Spleen (tissue), 7 donors: ENCODE measurements at regions not wholly inside any gene's neighbourhood (a gene's known extent, or its start where the extent isn't known, plus 50 kb on each side); places are given as distances from the start of the nearest gene placed in this dataset.

ENCODE experiments used
- POLR2A ChIP-seq, 3 donors: fragments of 450-650 bp; IDR thresholded peaks; one replicate each; pipeline ENCODE4 v1.5.1; 2017; ENCODE audit warnings: antibody characterized with exemption in 3 of 3, mild to moderate bottlenecking in 1 of 3
- TF ChIP-seq, protein P1 (sequence below), 11 experiments: fragments of 200-600 bp in 7 of 11; fragments of 450-650 bp in 4 of 11; sonication (generic) in 4 of 11; IDR thresholded peaks in 8 of 11; conservative IDR thresholded peaks in 3 of 11; 1 replicate in 7 of 11; 2 replicates in 4 of 11; pipeline versions ENCODE4 v1.4.0 to v1.8.0; 2016 to 2021; ENCODE audit warnings: antibody characterized with exemption in 11 of 11, inconsistent platforms in 4 of 11, mild to moderate bottlenecking in 1 of 11
- donor health status: DM: no; HTN: no; CAD: no; lungs with moderate emphysema.
- donor health status: DM: no; HTN: no; CAD: no.
- donor health status: DM: no; HTN: no; CAD: no.

- no peak for TF ChIP-seq POLR2A (IDR thresholded peaks at IDR 0.05)
- TF ChIP-seq, protein P1, sequence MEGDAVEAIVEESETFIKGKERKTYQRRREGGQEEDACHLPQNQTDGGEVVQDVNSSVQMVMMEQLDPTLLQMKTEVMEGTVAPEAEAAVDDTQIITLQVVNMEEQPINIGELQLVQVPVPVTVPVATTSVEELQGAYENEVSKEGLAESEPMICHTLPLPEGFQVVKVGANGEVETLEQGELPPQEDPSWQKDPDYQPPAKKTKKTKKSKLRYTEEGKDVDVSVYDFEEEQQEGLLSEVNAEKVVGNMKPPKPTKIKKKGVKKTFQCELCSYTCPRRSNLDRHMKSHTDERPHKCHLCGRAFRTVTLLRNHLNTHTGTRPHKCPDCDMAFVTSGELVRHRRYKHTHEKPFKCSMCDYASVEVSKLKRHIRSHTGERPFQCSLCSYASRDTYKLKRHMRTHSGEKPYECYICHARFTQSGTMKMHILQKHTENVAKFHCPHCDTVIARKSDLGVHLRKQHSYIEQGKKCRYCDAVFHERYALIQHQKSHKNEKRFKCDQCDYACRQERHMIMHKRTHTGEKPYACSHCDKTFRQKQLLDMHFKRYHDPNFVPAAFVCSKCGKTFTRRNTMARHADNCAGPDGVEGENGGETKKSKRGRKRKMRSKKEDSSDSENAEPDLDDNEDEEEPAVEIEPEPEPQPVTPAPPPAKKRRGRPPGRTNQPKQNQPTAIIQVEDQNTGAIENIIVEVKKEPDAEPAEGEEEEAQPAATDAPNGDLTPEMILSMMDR (IDR thresholded peaks at IDR 0.05 in 8 of 11, conservative IDR thresholded peaks at IDR 0.05 in 3 of 11) = no peak
These were observed 243.1 kb downstream of the LTN1 start for GRCh38 chr21:28749536-28749935.
